Hepatocyte (in vitro differentiated cells): ENCODE measurements at regions not wholly inside any gene's neighbourhood (a gene's known extent, or its start where the extent isn't known, plus 50 kb on each side); places are given as distances from the start of the nearest gene placed in this dataset.

Experiments used
- CTCF ChIP-seq: fragments of 200-600 bp; sonication (generic); IDR thresholded peaks from 2 replicates; pipeline ENCODE4 v1.5.1; 2016; ENCODE audit warnings: antibody characterized with exemption, mild to moderate bottlenecking; ENCODE audit not compliant: poor library complexity
- EZH2 ChIP-seq: fragments of 200-600 bp; sonication (generic); IDR thresholded peaks from 2 replicates; pipeline ENCODE4 v1.6.1; 2016; ENCODE audit warnings: antibody characterized with exemption, mild to moderate bottlenecking, borderline replicate concordance
- EZH2phosphoT487 ChIP-seq: fragments of 200-600 bp; sonication (generic); IDR thresholded peaks from one replicate; pipeline ENCODE4 v1.6.1; 2018; ENCODE audit warnings: antibody characterized with exemption, mild to moderate bottlenecking, low read depth, moderate library complexity; ENCODE audit not compliant: unreplicated experiment, severe bottlenecking

- no peak for TF ChIP-seq CTCF
- TF ChIP-seq EZH2: no peak
- TF ChIP-seq EZH2phosphoT487: no peak
Measured at GRCh38 chr6:98241630-98242029, 592.7 kb upstream of the POU3F2 start.
